GM18867 (cell line): ENCODE measurements at regions not wholly inside any gene's neighbourhood (a gene's known extent, or its start where the extent isn't known, plus 50 kb on each side); places are given as distances from the start of the nearest gene placed in this dataset.

ENCODE experiments used
- ATAC-seq: cut with Tn5 transposase; IDR thresholded peaks from one replicate; pipeline ENCODE4 v1.9.1; 2021; ENCODE audit warnings: mild to moderate bottlenecking, moderate library complexity; ENCODE audit not compliant: unreplicated experiment

DNA sequence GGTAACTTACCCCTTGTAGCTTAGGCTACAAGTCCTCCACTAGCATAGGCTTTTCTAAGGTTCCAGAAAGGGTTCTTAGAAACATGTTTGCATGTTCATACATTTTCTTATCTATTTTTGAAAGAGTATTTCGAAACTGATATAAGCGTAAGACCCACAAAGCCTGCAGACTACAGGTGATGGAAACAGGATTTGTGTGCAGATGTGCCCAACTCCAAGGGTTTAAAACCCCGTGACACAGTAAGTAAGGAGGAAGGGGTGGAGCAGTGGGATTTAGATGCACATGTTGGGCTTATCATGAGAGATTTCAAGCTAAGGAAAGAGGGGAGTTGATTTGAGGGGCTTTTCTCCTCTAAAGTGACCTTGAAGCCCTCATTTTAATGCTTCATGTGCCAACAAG, 164.7 kb downstream of the LTN1 start:
- no peak for ATAC-seq

GRCh38 chr21:28827422-28827821, 165.3 kb downstream of the LTN1 start:
- ATAC-seq: no peak

GRCh38 chr21:28826569-28826968, 166.1 kb downstream of the LTN1 start:
- no peak for ATAC-seq

DNA sequence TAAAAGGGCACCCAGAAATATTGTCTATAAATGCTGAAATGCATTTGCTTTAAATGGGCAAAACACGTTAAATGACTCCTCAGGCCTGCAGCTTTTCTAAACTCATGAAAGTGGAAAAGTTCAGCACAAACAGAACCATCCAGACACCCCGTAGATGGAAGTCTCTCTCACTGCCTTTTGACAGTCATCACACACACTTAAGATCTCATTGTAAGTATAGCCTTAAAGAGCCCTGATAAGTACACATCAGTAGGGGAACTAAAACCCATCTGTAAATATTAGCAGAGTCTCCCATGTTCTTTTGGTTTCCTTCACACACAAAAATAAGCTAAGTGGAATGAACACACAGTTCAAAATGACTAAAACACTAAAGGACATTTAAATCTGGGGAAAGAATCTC, 166.7 kb downstream of the LTN1 start:
- ATAC-seq: no peak

- ATAC-seq: no peak
Observed at GRCh38 chr21:28823429-28823828, 169.2 kb downstream of the LTN1 start.

GRCh38 chr21:28822486-28823335, 170.0 kb downstream of the LTN1 start:
- no peak for ATAC-seq

- ATAC-seq: no peak
Observed at GRCh38 chr21:28822123-28822399, 170.6 kb downstream of the LTN1 start.

DNA sequence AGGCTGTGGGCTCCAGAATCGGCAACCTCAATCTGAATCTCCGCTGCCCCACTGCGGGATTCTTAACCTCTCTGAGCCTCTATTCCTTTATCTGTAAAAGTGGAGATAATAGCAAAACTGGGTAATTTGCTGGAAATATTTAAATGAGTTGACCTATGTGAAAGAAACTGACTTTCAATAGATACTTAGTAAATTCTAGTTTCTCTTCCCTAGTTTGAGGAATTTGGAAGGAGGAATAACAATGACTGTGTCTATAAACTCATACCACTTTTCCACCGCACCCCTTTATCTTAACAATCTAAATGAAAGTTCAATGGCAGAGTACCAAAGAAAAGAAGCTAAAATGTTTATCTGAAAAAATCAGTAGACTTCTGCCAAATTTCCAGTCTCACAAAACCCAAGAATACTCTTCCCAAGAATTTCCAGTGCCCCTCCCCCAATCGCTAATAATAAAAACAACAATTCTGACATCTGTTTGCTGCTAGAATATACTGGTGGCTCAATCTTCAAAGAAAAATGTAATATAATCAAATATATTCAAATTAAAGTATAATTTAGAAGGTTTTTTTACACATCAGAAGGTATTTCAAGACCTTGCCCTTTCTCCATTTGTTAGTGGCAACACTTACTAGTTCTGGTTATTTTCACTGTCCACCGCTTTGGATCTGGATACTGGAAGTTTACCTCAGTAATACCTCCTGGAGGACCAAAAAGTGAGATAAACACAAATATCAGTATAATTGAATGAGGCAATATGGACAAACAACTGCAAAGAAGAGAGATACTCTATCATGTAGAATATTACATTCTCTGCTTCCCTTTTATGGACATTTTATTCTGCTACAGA, 171.2 kb downstream of the LTN1 start:
- no peak for ATAC-seq

GRCh38 chr21:28818663-28819278, 173.9 kb downstream of the LTN1 start:
- no peak for ATAC-seq

GRCh38 chr21:28817871-28818270, 174.8 kb downstream of the LTN1 start:
- no peak for ATAC-seq

- ATAC-seq: no peak
Observed at GRCh38 chr21:28811860-28812259, 180.8 kb downstream of the LTN1 start.

DNA sequence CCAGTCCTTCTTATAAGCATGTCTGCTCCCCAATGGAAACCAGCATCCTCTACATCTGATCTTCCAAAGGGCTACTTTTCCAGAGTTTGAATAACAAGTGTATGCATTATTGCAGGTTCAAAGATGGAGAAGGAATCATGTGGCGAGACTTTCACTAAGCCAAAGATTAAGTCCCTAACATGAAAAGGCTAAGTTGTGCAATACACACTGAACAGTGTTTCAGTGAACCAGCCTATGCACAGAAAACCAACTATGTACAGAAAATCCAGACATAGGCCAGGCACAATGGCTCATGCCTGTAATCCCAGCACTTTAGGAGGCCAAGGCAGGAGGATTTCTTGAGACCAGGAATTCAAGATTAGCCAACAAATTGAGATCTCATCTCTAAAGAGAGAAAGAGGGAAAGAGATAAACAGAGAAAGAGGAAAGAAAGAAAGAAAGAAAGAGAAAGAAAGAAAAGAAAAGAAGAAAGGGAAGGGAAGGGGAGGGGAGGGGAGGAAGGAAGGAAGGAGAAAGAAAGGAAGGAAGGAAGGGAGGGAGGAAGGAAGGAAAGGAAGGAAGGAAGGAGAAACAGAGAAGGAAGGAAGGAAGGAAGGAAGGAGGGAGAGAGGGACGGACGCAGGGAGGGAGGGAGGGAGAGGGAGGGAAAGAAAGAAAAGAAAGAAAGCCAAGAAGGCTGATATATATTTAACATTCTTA, 181.7 kb downstream of the LTN1 start:
- ATAC-seq: no peak

GRCh38 chr21:28805885-28806284, 186.8 kb downstream of the LTN1 start:
- ATAC-seq: no peak

DNA sequence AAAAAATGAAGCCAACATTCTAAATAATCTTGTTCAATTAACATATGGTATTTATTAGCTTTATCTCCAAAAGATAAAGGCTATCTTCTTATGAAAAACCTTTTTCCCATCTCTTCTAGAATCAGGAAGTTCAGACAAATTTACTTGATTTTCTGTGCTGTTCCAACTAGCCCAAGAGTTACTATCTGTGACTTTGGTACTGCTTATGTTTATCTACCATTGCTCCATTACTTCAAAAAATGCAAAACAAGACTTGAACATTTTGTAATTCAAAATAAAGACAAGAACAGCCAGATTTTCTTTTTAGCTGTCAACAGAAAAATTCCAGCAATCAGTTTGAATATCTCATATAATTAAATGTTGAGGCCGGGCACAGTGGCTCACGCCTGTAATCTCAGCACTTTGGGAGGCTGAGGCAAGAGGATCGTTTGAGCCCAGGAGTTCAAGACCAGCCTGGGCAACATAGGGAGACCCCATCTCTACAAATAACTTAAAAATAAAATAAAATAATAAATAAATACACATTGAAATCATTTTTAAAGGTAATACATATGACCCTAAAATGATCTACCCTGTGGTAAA, 188.5 kb downstream of the LTN1 start:
- ATAC-seq: no peak

GRCh38 chr21:28801906-28802305, 190.8 kb downstream of the LTN1 start:
- ATAC-seq: no peak

GRCh38 chr21:28799926-28800325, 192.8 kb downstream of the LTN1 start:
- no peak for ATAC-seq

- ATAC-seq: no peak
Observed at GRCh38 chr21:28798798-28799197, 193.9 kb downstream of the LTN1 start.

- ATAC-seq: no peak
Observed at GRCh38 chr21:28795251-28795650, 197.4 kb downstream of the LTN1 start.

DNA sequence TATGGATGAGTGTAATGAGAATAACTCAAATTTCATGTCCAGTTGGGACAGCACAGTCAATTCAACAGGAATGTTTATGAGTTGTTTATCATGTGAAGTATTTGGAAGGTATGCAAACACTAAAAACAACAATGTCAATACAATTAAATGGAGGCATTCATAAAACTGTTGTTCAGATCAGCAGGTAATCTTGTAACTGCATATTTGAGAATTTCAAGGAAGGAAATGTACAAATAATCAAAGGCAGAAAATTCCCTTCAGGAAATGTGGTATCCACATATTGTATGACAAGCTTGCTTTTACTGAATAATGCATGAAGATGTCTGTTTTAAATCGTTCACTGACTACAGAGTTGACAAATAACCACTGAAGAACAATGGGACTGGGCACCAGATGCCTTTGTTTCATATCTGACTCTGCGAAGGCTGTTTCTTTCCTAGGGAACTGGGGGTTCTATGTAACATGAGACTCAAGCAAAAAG, 198.3 kb downstream of the LTN1 start:
- no peak for ATAC-seq

- ATAC-seq: no peak
Observed at GRCh38 chr21:28793043-28793442, 199.6 kb downstream of the LTN1 start.
